ENCODE measurements at regions not wholly inside any gene's neighbourhood (a gene's known extent, or its start where the extent isn't known, plus 50 kb on each side); places are given as distances from the start of the nearest gene placed in this dataset.

DNA sequence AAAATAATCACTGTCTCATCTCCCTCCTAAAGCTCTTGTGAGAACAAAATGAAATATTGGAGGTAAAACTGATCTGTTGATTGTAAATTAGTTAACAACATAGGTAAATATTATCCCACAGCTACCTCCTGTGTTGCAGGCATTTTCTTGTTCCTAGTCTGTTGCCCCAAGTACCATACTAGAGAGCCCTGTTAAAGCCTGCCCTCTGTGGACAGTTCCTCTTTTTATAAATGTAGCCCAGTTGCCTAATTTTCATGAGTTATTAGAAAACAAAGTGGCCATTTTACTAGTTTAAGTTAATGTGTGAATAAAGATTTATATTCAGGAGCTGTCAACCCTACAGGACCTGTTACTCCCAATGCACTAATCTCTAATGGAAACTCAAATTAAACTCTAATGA is 180.0 kb upstream of the KCND3 start:
- DNase-seq (ENCODE audit: low spot score): no peak
- POLR2A ChIA-PET (ENCODE audit: low non-redundant PET): no interaction called here
- TF ChIP-seq CTCF (conservative IDR thresholded peaks at IDR 0.05; ENCODE audit: low read depth): no peak
- CTCF ChIA-PET: interaction anchor here (0.6 kb wide), 1 partner anchor 315 kb away, joined by 4 read pairs; no protein-coding TSS in a partner anchor
- no peak overlapping the region for H3K27ac ChIP-seq

GRCh38 chr1:112172294-112172882 is 182.9 kb upstream of the KCND3 start:
- ChIA-PET POLR2A (ENCODE audit: low non-redundant PET) (no interaction called here), CTCF (no interaction called here)
- peak; percentile 62 for DNase-seq (ENCODE audit: low spot score)
- H3K27ac ChIP-seq: no peak overlapping the region
- no peak for TF ChIP-seq CTCF (conservative IDR thresholded peaks at IDR 0.05; ENCODE audit: low read depth)

DNA sequence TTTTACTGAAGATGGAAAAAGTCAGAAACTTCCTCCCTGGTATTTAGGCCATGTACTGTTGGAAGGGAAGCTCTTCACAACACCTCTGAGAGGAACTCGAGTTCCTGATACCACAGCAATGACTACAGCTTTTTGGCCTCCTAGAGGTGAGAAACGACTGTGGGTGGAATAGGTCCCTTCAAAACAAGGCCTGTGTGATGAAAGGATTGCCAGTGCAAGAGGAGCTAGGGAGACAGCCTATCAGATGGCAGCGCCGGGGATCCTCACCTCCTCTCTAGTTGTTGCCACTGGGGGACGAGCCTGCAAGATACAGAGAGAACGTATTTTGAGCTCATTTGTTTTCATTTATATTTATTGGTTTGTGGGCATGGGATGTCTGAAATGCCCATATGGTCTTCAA is 187.8 kb upstream of the KCND3 start:
- H3K27ac ChIP-seq: no peak overlapping the region
- DNase-seq (ENCODE audit: low spot score): no peak
- TF ChIP-seq CTCF (conservative IDR thresholded peaks at IDR 0.05; ENCODE audit: low read depth): no peak
- ChIA-PET POLR2A (ENCODE audit: low non-redundant PET) (no interaction called here), CTCF (interaction anchor here (0.6 kb wide), 1 partner anchor 19 kb away, joined by 3 read pairs; no protein-coding TSS in a partner anchor)

GRCh38 chr1:112188611-112189010 is 199.1 kb upstream of the KCND3 start:
- CTCF ChIA-PET: no interaction called here
- H3K27ac ChIP-seq: no peak overlapping the region
- no peak for DNase-seq (ENCODE audit: low spot score)
- POLR2A ChIA-PET (ENCODE audit: low non-redundant PET): no interaction called here
- no peak for TF ChIP-seq CTCF (conservative IDR thresholded peaks at IDR 0.05; ENCODE audit: low read depth)

DNA sequence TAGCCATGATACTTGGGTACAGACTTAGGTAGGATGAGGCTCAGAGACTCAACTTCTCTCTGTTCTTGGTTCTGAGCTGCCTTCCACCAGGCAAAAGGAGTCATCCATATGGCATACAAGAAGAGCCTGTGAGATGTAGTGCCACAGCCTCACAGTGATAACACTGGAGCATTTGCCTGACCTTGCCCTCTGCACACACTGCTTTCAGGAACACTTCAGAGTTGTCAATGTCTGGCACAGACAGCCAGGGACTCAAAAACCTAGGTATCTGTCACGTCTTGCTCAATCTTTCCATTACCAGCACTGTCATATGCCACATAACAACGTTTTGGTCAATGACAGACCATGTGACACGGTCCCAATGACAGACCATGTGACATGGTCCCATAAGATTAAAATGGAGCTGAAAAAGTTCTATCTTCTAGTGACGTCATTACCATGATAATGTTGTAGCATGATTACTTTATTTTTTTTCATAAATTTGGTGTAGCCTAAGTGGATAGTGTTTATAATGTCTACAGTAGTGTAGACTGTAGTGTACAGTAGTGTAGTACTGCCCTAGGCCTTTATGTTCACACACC is 199.9 kb upstream of the CTTNBP2NL start:
- CTCF ChIA-PET: interaction anchor here (0.5 to 0.7 kb wide), 2 partner anchors 19 to 837 kb away, joined by 3 read pairs; no protein-coding TSS in a partner anchor
- no peak for DNase-seq (ENCODE audit: low spot score)
- POLR2A ChIA-PET (ENCODE audit: low non-redundant PET): no interaction called here
- TF ChIP-seq CTCF (conservative IDR thresholded peaks at IDR 0.05; ENCODE audit: low read depth): no peak
- H3K27ac ChIP-seq: no peak overlapping the region

- TF ChIP-seq CTCF (conservative IDR thresholded peaks at IDR 0.05; ENCODE audit: low read depth): no peak
- H3K27ac ChIP-seq: no peak overlapping the region
- CTCF ChIA-PET: no interaction called here
- no peak for DNase-seq (ENCODE audit: low spot score)
- POLR2A ChIA-PET (ENCODE audit: low non-redundant PET): no interaction called here
Measured at GRCh38 chr1:112196731-112197130, 199.3 kb upstream of the CTTNBP2NL start.

Measured in RWPE1 (cell line).